Fibroblast of peridontal ligament (primary cell): ENCODE measurements at regions not wholly inside any gene's neighbourhood (a gene's known extent, or its start where the extent isn't known, plus 50 kb on each side); places are given as distances from the start of the nearest gene placed in this dataset.
"Not testable (repeated sequence)": the region's sequence is repeated elsewhere in the genome, so short reads cannot be mapped to it uniquely, and the experiment has no call there.

ENCODE experiments used
- DNase-seq: peaks from one replicate; pipeline ENCODE4 v3.0.0-alpha.2; 2010; ENCODE audit errors: extremely low read depth

DNA sequence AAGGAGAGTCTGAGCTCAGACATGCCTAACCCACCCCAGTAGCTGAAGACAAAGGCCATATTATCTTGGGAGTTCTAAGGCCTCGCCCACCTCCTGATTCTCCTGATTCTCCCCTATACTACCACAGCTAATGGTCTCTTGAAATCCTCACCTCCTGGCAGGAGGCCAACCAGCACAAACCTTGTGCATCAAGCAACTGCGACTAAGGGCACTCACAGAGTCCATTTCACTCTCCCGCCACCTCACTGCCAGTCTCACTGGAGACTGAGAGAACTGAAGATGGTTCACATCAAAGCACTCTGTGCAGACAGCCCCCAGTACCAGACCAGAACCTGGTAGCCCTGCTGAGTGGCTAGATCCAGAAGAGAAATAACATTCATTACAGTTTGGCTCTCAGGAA lies 102.1 kb upstream of the KLF8 start:
- no peak for DNase-seq

DNA sequence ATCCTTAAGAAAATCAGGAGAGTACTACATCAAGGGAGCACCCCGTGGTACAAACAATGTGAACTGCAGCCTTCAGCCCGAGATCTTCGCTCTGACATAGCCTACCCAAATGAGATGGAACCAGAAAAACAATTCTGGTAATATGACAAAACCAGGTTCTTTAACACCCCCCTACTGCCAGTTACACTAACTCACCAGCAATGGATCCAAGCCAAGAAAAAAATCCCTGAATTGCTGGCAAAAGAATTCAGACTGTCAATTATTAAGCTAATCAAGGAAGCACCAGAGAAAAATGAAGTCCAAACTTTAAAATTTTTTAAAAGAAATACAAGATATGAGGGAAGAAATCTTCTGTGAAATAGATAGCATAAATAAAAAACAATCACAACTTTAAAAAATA lies 101.7 kb upstream of the KLF8 start:
- no peak for DNase-seq

DNA sequence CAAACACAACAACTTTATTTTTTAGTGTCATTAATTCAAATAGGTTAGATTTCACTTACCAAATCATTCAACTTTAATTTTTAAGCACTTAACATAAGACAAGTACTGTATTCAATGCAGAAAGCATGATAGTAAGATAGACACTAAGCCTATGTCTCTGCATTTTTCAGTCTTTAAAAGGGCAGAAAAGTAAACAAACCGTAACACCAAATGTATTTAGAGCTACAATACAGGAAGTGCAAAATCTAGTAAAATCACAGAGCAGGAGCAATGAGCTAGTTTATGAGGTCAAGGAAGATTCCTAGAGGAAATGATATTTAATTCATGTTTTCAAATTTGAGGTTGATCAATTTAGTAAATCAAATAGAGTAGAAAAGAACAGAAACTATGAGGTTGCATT lies 68.0 kb upstream of the KLF8 start:
- not testable (repeated sequence) for DNase-seq
